GM19452 (cell line): ENCODE measurements at regions not wholly inside any gene's neighbourhood (a gene's known extent, or its start where the extent isn't known, plus 50 kb on each side); places are given as distances from the start of the nearest gene placed in this dataset.

Source experiments
- ATAC-seq: cut with Tn5 transposase; IDR thresholded peaks from one replicate; pipeline ENCODE4 v1.9.1; 2021; ENCODE audit not compliant: unreplicated experiment

DNA sequence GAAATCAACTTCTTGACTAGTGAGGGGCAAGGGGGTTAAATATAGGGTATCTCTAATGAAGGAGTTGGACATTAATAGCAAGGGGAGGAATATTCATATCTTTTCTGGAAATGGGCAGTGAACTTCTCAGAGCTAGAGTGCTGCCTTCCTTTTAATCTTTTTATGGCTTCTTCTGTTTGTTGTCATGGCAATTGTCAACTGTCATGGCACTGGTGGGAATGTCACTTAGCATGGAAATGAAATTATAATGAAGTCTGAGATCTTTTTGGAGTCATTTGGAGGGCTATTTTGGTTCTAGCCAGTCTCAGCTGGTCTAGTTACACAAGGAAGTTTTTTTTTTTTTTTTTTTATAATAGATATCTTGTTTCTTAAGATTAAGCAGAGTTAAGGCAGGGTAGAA, 250.2 kb downstream of the AASDHPPT start:
- no peak for ATAC-seq

DNA sequence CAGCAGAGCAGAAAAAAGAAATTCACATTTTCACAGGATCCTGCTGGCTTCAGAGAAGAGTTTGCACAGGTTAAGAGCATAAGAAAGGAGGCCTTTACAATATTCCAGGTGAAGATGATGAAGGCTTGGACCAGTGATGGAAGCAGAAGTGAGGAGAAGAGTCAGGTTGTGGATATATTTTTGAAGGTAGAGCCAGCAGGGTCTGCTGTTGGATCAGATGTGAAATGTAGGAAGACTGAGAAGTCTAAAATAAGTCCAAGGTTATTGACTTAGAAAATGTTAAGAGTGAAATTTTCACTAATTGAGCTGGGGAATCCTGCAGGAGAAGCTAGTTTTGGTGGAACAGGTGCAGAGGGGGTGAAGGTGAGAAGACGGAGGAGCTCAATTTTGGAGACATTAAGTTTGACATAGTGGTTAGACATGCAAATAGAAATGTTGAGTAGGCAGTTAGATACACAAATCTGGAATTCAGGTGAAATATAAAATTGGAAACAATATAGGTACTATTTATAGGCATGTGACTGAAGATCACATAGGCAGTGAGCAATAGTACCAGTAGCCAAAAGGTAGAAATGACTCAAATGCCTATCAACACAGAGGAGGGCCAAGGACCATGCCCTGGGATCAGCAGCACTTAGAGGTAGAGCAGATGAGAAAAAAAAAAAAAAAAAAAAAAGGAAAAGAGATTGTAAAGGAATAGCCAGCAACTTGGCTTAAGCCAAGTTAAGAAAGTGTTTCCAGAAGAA, 252.0 kb downstream of the AASDHPPT start:
- no peak for ATAC-seq

DNA sequence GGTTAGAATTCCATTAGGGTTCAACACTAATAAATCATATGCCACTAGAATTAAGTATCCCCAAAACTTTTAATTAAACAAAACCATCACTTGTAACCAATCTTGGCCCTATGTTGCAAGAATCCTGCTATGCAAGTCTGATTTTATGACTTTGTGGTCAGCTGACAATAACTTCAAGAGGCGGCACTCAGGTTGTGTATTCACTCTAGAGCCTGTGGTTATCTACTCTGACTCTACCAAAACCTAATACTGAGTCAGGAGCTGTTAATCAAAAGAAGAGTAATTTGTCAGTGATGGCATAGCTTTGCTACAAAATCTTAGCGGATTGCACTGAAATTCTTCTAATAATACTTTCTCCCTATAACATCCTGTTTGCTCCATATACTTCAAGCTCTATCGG, 253.7 kb downstream of the AASDHPPT start:
- ATAC-seq = no peak

DNA sequence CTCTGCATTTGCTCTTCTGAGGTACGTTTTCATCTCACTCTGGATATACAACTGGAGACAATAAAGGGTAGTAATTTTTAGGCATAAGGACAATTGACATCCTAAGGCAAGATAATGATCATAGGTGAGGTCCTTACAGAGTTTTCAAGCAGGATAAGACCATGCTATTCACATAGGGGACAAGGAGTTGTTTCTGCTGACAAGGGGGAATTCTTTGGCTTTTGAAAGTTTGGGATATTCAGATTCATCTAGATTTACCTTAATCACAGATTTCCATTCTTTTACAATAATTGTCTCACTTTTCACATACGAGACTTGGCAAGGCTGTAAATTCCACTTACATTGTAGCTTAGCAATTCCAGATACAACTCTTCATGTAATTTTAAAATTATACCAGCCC, 256.2 kb downstream of the AASDHPPT start:
- ATAC-seq = no peak

DNA sequence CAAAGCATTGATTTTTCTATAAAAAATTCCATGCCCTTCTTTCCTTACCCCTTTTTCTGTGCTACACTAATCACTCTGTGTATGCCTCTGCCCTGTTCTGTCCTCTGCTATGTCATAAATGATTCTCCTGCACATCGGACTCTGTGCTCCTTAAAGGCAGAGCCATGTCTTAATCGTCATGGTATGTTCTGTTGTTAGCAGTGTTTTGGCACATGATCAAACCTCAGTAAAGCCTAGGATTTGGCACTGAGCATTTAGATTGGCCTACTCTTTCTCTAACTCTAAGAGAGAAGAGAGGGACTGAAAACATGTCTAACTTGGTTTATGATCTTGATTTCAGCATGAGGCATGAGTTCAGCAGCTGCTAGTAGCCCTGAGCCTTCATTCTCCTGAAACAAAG, 266.9 kb downstream of the AASDHPPT start:
- no peak for ATAC-seq

DNA sequence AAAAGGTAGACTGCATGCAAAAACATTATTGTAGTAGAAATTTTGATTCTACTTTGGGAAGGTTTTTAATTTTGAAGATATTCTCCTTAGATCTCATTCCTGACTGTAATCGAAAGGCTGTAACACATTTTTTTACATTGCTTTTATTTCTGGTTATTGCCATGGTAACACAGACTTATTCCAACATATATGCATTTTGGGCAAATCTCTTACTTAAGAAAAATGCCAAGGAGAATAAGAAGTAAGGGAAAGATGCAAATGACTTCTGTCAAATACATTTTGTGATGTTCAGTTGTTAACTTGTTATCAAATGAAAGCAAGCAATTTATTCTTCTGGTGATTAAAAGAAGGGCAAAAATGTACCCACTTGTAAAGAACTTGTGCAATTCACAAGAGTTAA, 267.5 kb downstream of the AASDHPPT start:
- ATAC-seq = no peak

DNA sequence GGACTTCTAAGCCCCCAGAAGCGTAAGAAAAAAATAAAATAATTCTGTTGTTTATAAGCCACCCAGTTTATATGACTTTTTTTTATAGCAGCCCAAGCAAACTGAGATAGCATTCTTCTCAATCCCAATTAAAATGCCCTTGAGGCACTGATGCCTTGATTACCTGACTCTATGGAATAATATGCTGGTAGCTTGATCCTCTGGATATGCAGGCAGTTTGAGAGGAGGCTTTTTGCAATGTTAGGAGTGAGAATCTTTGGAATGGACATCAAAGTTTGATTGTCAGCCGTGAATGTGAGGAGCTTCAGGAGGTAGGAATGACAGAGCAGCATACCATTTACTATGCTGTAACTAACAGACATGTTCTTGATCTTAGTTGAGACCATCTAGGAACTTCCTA, 275.6 kb downstream of the AASDHPPT start:
- no peak for ATAC-seq

DNA sequence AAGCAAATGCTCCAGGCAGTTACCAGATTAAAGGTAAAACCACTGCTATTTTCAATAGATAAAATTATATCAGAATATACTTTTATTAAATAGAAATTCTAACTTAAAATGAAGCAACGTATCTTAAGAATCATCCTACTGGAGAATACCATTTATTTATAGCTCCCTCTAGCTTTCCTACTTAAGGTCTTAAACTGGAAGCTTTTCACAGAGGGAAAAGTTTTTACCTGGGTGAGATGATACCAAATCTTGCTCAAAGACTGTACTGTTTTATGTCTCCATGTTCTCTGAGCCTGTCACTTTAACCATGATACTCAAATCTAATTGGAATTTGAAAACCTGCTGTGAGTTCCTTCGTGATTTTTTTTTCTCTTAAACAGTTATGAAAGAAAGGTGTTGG, 291.8 kb downstream of the AASDHPPT start:
- no peak for ATAC-seq

DNA sequence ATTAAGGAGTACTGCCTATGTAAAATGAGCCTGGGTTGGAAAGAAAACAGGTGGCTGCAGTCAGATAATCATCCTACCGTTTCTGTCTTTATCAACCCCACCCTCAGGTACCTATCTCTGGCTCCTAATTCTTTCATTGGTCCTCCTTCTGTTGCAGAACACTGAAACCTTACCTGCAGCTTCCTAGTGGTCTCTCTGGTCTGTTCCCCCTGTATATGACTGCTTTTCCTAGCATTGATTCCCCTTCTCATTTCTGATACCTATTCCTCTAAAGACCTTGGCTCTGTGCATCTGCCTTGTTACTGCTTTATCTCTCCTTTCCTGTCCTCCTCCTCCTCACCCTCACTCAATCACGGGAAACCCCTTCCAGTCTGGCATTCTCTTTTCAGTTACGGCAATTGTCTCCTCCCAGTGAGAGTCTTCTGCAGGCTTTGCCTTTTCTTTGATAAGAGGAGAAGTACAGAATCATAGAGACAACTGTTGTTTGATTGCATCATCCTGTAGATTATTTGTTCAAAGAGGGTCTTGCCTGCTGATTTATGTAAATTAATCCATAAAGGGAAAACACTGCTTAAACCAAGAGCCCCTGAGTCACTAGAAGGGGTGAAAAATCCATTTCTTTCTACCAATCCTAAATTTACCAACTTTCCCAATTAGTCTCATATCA, 301.2 kb downstream of the AASDHPPT start:
- ATAC-seq = no peak

DNA sequence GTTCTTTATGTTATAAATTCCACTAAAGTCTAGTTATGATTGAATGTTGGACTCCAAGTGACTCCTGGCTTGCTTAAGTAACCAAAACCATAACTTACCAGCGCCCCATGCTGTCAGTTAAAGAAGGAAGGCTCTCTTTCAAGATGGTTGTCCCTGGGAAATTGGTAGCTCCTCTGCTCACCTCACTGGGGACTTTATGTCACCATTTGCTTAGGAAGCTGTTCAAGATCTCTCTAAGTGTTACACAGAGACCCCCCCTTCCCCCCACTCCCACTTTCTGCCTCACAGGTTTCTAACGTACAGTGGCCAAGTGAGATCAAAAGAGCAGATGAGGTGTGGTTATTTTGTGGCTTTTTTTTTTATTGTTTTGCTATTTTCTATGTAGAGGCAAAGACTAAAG, 301.8 kb downstream of the AASDHPPT start:
- ATAC-seq = no peak

DNA sequence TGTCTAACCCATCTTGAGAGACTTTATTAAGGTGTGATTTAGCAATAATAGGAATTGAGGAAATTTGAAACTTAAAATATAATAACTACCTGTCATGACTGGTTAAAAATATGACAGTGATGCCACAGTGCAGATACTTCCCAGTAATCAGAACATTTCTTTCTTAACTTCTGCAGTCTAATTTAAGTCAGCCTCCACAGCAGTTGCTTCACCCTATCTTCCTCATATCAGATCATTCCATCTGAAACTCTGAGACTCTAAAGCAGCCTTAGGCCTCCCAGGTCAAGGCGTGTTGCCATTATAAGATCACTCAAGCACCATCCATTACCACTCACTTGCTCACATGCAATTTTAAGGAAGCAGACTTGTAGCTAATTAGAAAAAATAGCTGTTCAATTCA, 302.2 kb downstream of the AASDHPPT start:
- no peak for ATAC-seq

DNA sequence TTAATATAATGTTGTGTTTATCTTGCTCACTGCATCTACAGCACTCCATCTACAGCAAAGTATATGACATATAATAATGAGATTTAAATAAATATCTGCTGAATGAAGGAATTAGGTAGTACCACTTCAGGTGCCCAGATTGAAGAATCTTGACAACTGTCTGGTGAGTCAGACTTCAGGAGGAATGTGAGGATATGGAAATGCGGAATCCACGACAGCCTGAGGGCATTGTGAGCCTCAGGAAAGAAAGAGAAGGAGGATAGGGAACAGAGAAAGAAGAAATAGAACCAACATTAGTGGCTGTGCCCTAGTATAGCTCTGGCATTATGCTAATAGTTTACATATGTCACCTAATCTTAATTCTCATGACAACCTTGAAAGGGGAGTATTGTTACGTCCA, 304.4 kb downstream of the AASDHPPT start:
- no peak for ATAC-seq

DNA sequence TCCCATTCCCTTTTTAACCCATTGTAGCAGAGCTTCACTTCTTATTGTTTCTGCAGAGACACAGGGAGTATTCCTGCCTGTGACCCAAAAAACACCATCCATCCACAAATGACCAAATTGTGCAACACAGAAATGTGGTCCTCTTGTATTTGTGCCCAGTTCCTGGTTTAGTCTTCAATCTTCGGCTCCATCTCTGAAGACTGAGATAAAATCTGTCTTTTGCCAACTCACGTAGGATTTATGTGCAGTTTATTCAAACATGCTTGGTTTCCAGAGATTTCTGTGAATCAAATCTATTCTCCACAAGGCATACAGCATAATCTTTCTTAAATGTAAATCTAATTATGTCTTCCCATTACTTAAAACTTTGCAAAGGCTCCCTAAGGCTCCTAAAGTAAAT, 307.0 kb downstream of the AASDHPPT start:
- no peak for ATAC-seq

DNA sequence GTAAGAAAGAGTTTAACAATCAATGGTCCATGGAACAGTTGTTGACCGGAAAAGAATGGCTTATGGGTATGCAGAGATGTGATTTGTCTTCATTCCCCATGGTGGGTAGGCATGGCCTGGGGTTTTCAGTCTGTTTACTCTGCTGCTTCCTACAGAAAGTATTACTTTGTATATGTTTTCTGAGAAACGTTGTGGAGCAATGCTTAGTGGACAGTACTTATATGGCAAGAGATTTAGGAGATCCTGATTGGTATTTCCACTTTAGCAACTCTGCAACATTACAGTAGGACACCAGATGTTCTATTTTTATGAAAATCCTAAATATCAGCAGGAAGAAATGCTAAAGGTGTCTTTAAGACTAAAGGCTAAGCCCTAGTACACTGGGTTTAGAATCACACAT, 309.1 kb downstream of the AASDHPPT start:
- ATAC-seq = no peak

DNA sequence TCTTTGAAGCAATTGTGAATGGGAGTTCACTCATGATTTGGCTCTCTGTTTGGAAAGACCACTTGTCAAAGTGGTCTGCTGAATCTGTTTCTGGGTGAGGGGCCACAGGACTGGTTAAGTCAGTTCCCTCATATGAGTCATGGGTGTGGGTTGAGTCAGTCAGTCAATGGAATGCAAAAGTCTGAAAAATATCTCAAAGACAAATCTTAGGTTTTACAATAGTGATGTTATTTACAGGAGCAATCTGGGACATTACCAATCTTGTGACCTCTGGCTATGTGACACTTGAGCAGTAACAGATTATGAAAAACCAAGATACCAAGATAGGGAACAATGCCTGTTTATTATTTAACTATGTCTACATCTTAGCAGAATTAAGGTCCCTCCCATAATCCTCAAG, 311.6 kb downstream of the AASDHPPT start:
- no peak for ATAC-seq

DNA sequence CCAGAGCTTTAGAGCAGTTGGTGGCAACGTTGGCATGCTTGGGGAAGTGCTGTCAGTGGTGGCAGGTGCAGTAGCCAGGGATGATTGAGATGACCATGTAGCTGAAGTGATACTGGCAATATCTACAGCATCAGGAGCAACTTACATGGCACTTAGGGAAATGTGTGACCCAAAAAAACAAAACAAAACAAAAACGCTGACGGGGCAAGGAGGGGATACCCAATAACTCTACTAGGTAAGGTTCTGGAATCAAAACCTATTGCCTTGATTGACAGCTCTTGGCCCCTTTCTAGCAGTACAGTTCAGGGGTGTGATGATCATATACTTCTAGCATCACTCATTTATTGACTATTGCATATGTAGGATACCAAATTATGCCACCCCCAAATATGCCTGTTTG, 312.6 kb downstream of the AASDHPPT start:
- ATAC-seq = no peak

DNA sequence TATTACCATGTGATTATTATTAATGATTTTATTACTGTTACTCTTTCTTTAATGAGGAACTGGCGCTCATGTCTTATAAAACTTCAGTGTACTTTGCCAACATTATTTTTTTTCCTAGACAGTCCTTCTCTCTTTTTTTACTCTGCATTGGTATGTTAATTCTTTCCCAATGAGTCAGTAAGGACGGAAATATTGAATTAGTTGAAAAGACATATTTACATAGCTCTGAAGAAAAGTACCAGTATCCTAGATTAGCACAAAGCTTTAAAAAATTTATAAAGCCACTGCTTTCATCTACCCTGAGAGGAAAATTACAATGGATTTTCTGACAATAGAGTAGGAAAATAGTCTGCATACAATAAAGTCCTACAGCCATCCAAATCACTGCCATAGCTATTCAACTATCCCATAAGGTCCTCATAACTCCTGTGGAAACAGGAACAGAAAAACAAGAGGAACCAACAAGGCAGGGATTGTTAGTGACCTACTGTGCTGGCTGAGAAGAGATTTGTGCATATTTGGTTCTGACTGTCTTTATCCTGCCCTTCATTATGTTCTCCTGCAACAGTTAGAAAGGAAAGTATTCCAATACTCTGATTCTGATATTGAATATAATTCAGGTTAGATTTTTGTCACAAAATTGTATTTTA, 314.4 kb downstream of the AASDHPPT start:
- ATAC-seq = no peak

DNA sequence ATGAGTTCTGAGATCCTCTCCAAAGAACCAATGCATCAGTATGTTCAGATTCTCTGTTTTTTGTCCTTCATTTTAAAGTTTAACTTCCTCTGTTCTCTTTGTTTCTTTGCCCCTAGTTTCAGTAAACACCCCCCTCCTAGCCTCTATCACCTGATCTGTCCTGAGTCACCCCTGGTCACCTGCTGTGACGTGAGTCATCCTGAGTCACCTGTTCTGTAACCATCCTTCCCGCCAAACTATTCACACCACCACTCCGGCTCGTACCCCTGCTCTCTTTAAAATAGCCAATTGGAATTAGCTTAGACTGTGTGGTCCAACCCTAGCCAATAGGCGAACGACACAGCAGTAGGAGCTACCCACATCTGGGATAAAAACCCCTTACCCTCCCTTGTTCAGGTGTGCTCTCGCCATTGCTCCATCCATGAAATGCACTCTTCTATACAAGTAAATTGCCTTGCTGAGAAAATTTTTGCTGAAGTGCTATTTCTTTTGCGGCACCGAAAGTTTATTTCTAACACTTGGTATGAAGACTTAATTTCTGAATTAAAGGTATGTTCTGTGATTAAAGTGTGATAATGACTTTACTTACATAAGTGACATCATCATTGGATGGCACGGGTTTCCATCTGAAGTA, 318.4 kb downstream of the AASDHPPT start:
- no peak for ATAC-seq

DNA sequence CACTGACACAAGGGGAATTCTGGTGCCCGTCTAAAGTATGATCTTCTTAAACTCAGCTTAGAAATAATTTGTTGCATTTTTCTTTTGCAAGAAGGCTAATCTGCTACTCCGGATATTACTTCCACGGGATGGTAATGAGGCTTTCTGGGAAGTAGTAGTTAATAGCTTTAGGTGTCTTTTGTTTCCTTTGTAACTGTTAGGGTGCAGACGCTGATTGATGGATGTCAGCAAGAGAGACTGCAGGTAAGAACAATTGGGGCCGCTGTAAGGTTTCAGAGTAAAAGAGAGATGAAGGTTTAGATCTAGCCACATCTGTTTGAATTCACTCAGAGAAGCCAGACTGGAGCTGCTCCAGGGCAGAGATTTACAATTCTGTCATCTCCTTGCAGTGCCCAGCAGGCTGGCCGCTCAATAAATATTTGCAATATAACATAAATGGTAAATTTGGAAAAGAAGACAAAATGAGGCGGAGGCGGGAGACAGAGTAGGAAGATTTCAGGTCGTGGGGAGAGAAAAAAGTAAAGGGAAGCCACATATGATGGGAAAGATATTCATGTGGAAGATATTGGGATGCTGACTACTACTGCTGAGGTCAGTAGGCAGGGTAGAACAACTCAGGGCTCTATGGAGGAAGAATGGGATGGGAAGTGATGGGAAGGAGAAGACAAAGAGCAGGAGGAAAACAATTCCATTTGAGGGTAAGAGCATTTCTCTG, 320.5 kb downstream of the AASDHPPT start:
- ATAC-seq = no peak

DNA sequence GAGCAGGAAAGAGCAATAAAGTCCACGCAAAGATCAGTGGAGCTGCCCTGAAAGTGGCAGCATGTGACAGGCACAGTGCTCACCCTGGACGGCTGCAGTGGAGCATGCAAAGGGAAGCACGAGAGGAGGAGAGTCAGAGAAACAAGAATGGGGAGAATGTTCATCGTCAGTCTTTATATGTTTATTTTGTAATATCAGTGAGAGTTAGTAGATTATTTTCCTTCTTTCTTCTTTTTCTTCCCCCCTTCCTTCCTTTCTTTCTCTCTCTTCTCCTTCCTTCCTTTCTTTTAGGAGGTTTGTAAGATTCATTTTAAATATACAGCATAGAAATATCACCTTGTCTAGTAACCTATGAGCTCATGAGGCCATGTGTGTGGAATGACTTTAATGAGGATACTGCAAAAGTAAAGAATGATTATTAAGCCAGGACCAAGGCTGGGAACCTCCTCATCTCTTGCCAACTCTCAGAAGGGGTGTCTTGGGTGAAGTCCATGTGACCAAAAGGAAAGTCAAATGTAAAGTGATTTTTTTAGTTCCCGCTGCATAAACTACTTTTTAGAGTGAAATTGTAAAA, 321.1 kb downstream of the AASDHPPT start:
- no peak for ATAC-seq

DNA sequence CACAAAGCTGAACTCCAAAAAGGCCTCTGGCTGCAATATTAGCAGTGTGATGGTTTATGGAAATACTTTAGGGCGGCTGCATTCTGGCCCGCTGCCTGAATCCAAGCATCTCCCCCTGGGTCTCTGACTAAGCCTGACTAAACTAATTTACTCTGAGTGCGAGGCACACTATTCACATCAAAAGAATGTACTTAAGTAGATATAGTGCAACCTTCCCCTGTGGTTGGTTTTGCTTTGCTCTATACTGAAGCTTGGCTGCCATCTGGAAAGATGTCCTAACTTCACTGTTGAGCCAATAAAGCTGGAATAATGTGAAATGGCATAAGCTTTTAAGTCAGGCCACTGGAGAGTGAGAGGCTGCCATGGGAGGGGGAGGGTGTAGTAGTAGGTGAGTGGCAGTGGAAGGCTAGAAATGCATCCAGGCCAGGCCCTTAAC, 321.6 kb downstream of the AASDHPPT start:
- ATAC-seq = no peak
